ENCODE measurements at regions not wholly inside any gene's neighbourhood (a gene's known extent, or its start where the extent isn't known, plus 50 kb on each side); places are given as distances from the start of the nearest gene placed in this dataset.
A peak's percentile ranks its signal among the peaks of the same experiment; 100 is the strongest.

DNA sequence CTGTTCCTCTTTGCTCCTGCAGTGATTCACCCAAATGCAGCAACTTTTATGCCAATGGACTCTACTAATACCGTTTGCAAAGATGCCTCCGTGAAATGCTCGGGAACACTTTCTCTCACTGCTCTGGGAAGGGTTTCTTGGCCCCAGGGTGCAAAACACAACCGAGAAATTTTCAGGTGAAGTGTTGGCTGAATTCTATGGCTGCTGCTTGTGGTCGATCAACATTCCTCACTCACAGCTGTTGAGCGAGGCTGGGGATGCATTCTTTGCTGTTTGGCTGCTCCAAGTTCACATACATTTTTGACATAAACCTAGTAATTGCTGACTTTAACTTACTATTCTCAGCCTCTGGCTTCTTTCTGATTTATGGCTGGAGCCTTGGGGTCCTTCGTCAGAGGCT lies 342.0 kb upstream of the CHD6 start:
- H2AFZ ChIP-seq (ENCODE audit: low read length), result no peak overlapping the region
- no peaks in the 10 kb centered on the region for H3K79me2 ChIP-seq (ENCODE audit: insufficient read depth, low read length)
- H3K9me2 ChIP-seq (ENCODE audit: low read depth, low read length), result no peaks in the 10 kb centered on the region
- H4K20me1 ChIP-seq (ENCODE audit: insufficient read depth, low read length), result no peaks in the 10 kb centered on the region
- H3K9me3 ChIP-seq (ENCODE audit: low read length), result no peaks in the 10 kb centered on the region
- no peak overlapping the region for H3K4me3 ChIP-seq (ENCODE audit: low read depth, low read length, poor library complexity, severe bottlenecking)
- no peak overlapping the region for H3K4me2 ChIP-seq (ENCODE audit: low read length)
- H3K4me1 ChIP-seq (ENCODE audit: insufficient read depth, low read length, severe bottlenecking), result no peaks in the 10 kb centered on the region
- no peaks in the 10 kb centered on the region for H3F3A ChIP-seq (ENCODE audit: insufficient read depth, low read length)
- no peak for TF ChIP-seq EZH2 (IDR thresholded peaks at IDR 0.05; ENCODE audit: borderline replicate concordance, low read length)
- TF ChIP-seq, protein P1, sequence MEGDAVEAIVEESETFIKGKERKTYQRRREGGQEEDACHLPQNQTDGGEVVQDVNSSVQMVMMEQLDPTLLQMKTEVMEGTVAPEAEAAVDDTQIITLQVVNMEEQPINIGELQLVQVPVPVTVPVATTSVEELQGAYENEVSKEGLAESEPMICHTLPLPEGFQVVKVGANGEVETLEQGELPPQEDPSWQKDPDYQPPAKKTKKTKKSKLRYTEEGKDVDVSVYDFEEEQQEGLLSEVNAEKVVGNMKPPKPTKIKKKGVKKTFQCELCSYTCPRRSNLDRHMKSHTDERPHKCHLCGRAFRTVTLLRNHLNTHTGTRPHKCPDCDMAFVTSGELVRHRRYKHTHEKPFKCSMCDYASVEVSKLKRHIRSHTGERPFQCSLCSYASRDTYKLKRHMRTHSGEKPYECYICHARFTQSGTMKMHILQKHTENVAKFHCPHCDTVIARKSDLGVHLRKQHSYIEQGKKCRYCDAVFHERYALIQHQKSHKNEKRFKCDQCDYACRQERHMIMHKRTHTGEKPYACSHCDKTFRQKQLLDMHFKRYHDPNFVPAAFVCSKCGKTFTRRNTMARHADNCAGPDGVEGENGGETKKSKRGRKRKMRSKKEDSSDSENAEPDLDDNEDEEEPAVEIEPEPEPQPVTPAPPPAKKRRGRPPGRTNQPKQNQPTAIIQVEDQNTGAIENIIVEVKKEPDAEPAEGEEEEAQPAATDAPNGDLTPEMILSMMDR (IDR thresholded peaks at IDR 0.05; ENCODE audit: low read length), result no peak
- no peaks in the 10 kb centered on the region for H3K27me3 ChIP-seq (ENCODE audit: insufficient read depth, low read length)
- H3K36me3 ChIP-seq (ENCODE audit: insufficient read depth, low read length), result no peaks in the 10 kb centered on the region
- no peak overlapping the region for H3K27ac ChIP-seq (ENCODE audit: low read depth, low read length, poor library complexity, severe bottlenecking)
- H3K9ac ChIP-seq (ENCODE audit: low read length), result no peak overlapping the region

DNA sequence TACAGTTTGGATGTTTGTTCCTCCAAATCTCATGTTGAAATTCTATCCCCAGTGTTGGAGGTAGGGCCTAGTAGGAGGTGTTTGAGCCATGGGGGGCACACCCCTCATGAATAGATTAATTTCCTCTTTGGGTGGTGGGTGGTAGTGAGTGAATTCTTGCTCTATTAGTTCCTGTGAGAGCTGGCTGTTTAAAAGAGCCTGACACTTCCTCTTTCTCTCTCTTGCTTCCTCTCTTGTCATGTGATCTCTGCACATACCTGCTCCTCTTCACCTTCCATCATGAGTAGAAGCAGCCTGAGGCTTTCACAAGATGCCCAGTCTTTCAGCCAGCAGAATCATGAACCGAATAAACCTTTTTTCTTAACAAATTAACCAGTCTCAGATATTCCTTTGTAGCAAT lies 340.2 kb upstream of the CHD6 start:
- no peak for TF ChIP-seq EZH2 (IDR thresholded peaks at IDR 0.05; ENCODE audit: borderline replicate concordance, low read length)
- TF ChIP-seq, protein P1 (IDR thresholded peaks at IDR 0.05; ENCODE audit: low read length), result no peak
- H3K79me2 ChIP-seq (ENCODE audit: insufficient read depth, low read length), result no peaks in the 10 kb centered on the region
- no peaks in the 10 kb centered on the region for H3K4me1 ChIP-seq (ENCODE audit: insufficient read depth, low read length, severe bottlenecking)
- H3F3A ChIP-seq (ENCODE audit: insufficient read depth, low read length), result no peaks in the 10 kb centered on the region
- no peak overlapping the region for H3K27ac ChIP-seq (ENCODE audit: low read depth, low read length, poor library complexity, severe bottlenecking)
- no peaks in the 10 kb centered on the region for H3K9me3 ChIP-seq (ENCODE audit: low read length)
- no peak overlapping the region for H3K9ac ChIP-seq (ENCODE audit: low read length)
- H4K20me1 ChIP-seq (ENCODE audit: insufficient read depth, low read length), result no peaks in the 10 kb centered on the region
- H3K9me2 ChIP-seq (ENCODE audit: low read depth, low read length), result no peaks in the 10 kb centered on the region
- H3K27me3 ChIP-seq (ENCODE audit: insufficient read depth, low read length), result no peaks in the 10 kb centered on the region
- no peak overlapping the region for H3K4me2 ChIP-seq (ENCODE audit: low read length)
- H3K4me3 ChIP-seq (ENCODE audit: low read depth, low read length, poor library complexity, severe bottlenecking), result no peak overlapping the region
- H2AFZ ChIP-seq (ENCODE audit: low read length), result no peak overlapping the region
- H3K36me3 ChIP-seq (ENCODE audit: insufficient read depth, low read length), result no peaks in the 10 kb centered on the region

DNA sequence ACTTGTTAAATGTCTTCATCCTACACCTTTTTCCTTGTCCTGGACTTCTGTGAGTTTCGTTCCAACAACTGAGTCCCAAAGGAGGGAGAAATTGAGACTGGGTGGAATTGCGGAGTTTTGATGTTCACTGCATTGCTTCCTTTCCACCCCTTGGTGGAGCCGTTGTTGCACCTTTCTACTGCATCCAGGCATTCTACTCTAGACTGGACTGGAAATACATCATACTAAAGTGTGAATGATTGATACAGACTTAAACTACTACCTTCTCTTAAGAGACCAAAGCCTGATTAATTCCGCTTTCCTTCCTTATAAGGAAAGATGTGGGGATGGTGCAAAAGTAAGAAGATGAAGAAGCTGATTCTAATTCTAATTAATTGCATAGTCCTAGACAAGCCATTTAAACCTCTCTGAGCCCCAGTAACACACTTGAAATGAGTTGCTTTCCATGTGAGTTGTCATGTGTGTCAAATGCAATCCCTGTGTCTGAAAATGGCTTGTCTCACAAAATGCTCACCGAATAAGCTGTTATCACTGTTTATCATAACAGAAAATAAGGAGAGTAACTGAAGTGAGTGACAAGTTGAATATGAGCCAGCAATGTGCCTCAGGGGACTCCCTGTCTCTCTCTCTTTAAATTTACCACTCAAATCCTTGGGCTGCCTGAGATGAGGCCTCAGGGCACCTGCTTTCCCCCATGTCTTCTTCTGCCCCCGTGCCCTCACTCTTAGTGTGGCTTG lies 338.3 kb upstream of the CHD6 start:
- Histone ChIP-seq H3K4me3 (ENCODE audit: low read depth, low read length, poor library complexity, severe bottlenecking) (no peak overlapping the region), H3K9ac (ENCODE audit: low read length) (no peak overlapping the region), H2AFZ (ENCODE audit: low read length) (no peak overlapping the region), H4K20me1 (ENCODE audit: insufficient read depth, low read length) (no peaks in the 10 kb centered on the region), H3K4me1 (ENCODE audit: insufficient read depth, low read length, severe bottlenecking) (no peaks in the 10 kb centered on the region), H3K9me2 (ENCODE audit: low read depth, low read length) (no peaks in the 10 kb centered on the region), H3K79me2 (ENCODE audit: insufficient read depth, low read length) (no peaks in the 10 kb centered on the region), H3K27me3 (ENCODE audit: insufficient read depth, low read length) (no peaks in the 10 kb centered on the region), H3K36me3 (ENCODE audit: insufficient read depth, low read length) (no peaks in the 10 kb centered on the region), H3F3A (ENCODE audit: insufficient read depth, low read length) (no peaks in the 10 kb centered on the region), H3K9me3 (ENCODE audit: low read length) (no peaks in the 10 kb centered on the region), H3K27ac (ENCODE audit: low read depth, low read length, poor library complexity, severe bottlenecking) (no peak overlapping the region), H3K4me2 (ENCODE audit: low read length) (no peak overlapping the region)
- no peak for TF ChIP-seq EZH2 (IDR thresholded peaks at IDR 0.05; ENCODE audit: borderline replicate concordance, low read length)
- TF ChIP-seq, protein P1 (IDR thresholded peaks at IDR 0.05; ENCODE audit: low read length), result peak; percentile 81
